ENCODE measurements at regions not wholly inside any gene's neighbourhood (a gene's known extent, or its start where the extent isn't known, plus 50 kb on each side); places are given as distances from the start of the nearest gene placed in this dataset.

DNA sequence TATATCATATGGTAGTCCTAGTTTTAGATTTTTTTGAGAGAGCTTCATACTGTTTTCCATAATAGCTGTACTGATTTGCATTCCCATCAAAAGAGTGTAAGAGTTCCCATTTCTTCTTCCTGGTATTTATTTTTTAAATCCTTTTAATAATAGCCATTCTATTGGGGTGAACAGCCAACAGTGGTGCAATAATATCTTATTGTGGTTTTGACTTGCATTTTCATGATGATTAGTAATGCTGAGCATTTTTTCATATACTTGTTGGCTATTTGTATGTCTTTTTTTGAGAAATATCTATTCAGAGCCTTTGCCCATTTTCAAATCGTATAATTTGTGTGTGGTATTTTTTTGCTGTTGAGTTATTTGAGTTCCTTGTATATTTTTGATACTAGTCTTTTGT, 167.4 kb downstream of the FZD1 start:
- no peak for TF ChIP-seq POLR2A (IDR thresholded peaks at IDR 0.05)
- TF ChIP-seq, protein P1, sequence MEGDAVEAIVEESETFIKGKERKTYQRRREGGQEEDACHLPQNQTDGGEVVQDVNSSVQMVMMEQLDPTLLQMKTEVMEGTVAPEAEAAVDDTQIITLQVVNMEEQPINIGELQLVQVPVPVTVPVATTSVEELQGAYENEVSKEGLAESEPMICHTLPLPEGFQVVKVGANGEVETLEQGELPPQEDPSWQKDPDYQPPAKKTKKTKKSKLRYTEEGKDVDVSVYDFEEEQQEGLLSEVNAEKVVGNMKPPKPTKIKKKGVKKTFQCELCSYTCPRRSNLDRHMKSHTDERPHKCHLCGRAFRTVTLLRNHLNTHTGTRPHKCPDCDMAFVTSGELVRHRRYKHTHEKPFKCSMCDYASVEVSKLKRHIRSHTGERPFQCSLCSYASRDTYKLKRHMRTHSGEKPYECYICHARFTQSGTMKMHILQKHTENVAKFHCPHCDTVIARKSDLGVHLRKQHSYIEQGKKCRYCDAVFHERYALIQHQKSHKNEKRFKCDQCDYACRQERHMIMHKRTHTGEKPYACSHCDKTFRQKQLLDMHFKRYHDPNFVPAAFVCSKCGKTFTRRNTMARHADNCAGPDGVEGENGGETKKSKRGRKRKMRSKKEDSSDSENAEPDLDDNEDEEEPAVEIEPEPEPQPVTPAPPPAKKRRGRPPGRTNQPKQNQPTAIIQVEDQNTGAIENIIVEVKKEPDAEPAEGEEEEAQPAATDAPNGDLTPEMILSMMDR (IDR thresholded peaks at IDR 0.05): no peak
